IPS DF 4.7 (cell line): ENCODE measurements at regions not wholly inside any gene's neighbourhood (a gene's known extent, or its start where the extent isn't known, plus 50 kb on each side); places are given as distances from the start of the nearest gene placed in this dataset.

Source experiments
- DNase-seq: peaks from one replicate; pipeline ENCODE4 v3.0.0-alpha.2; 2013; ENCODE audit warnings: low spot score; ENCODE audit errors: extremely low read depth

- no peak for DNase-seq
Observed at GRCh38 chr15:93881310-93881709, 350.1 kb upstream of the MCTP2 start.

- DNase-seq = no peak
Observed at GRCh38 chr15:93880358-93880757, 351.0 kb upstream of the MCTP2 start.

GRCh38 chr15:93870583-93870982 is 360.8 kb upstream of the MCTP2 start:
- no peak for DNase-seq

- no peak for DNase-seq
Observed at GRCh38 chr15:93866948-93867347, 364.4 kb upstream of the MCTP2 start.

GRCh38 chr15:93866476-93866875 is 364.9 kb upstream of the MCTP2 start:
- no peak for DNase-seq

- DNase-seq = no peak
Observed at GRCh38 chr15:93865586-93865985, 365.8 kb upstream of the MCTP2 start.

GRCh38 chr15:93862791-93863190 is 368.6 kb upstream of the MCTP2 start:
- DNase-seq = no peak

GRCh38 chr15:93861956-93862741 is 369.2 kb upstream of the MCTP2 start:
- no peak for DNase-seq

GRCh38 chr15:93861413-93861812 is 369.9 kb upstream of the MCTP2 start:
- no peak for DNase-seq

GRCh38 chr15:93860701-93861100 is 370.7 kb upstream of the MCTP2 start:
- DNase-seq = no peak

- no peak for DNase-seq
Observed at GRCh38 chr15:93859176-93859575, 372.2 kb upstream of the MCTP2 start.

GRCh38 chr15:93855181-93855826 is 376.1 kb upstream of the MCTP2 start:
- DNase-seq = no peak

- DNase-seq = no peak
Observed at GRCh38 chr15:93854088-93854487, 377.3 kb upstream of the MCTP2 start.

GRCh38 chr15:93852761-93853160 is 378.6 kb upstream of the MCTP2 start:
- DNase-seq = no peak

GRCh38 chr15:93848490-93848889 is 382.9 kb upstream of the MCTP2 start:
- no peak for DNase-seq

GRCh38 chr15:93848076-93848475 is 383.3 kb upstream of the MCTP2 start:
- DNase-seq = no peak

- no peak for DNase-seq
Observed at GRCh38 chr15:93846148-93846547, 385.2 kb upstream of the MCTP2 start.

- DNase-seq = no peak
Observed at GRCh38 chr15:93837450-93837849, 393.9 kb upstream of the MCTP2 start.

GRCh38 chr15:93835344-93835743 is 396.0 kb upstream of the MCTP2 start:
- DNase-seq = no peak

- no peak for DNase-seq
Observed at GRCh38 chr15:93831641-93832040, 399.7 kb upstream of the MCTP2 start.

- DNase-seq = no peak
Observed at GRCh38 chr15:93830221-93831080, 400.9 kb upstream of the MCTP2 start.
